HL-60 (cell line): ENCODE measurements at regions not wholly inside any gene's neighbourhood (a gene's known extent, or its start where the extent isn't known, plus 50 kb on each side); places are given as distances from the start of the nearest gene placed in this dataset.

ENCODE experiments used
- DNase-seq, 2 experiments: peaks; one replicate each; pipeline ENCODE4 v3.0.0-alpha.2; 2010 to 2020; ENCODE audit warnings: low read depth in 1 of 2, low spot score in 1 of 2
- H3K27ac ChIP-seq: fragments of 250-450 bp; sonication (Bioruptor Pico); replicated peaks from 2 replicates; pipeline ENCODE4 v1.5.1; 2020; ENCODE audit warnings: mild to moderate bottlenecking, moderate library complexity
- H3K27me3 ChIP-seq: fragments of 250-450 bp; sonication (Bioruptor Pico); 2 replicates; pipeline ENCODE4 v1.5.1; 2021; ENCODE audit warnings: mild to moderate bottlenecking, moderate library complexity; ENCODE audit not compliant: insufficient read depth, poor library complexity, severe bottlenecking
- H3K4me3 ChIP-seq: replicated peaks from 2 replicates; pipeline ENCODE4 v1.5.1; 2011; ENCODE audit warnings: mild to moderate bottlenecking, control low read depth, low read length; ENCODE audit not compliant: insufficient read depth
- CTCF ChIP-seq: IDR thresholded peaks from one replicate; pipeline ENCODE4 v1.5.1; 2011; ENCODE audit warnings: low read length, control low read depth, inconsistent platforms; ENCODE audit not compliant: insufficient read depth
- GABPA ChIP-seq: IDR thresholded peaks from 2 replicates; pipeline ENCODE4 v1.6.1; 2012; ENCODE audit warnings: low read depth
- POLR2AphosphoS5 ChIP-seq: IDR thresholded peaks from 2 replicates; pipeline ENCODE4 v1.6.1; 2012; ENCODE audit warnings: low read depth
- REST ChIP-seq: IDR thresholded peaks from 2 replicates; pipeline ENCODE4 v1.6.1; 2012; ENCODE audit warnings: low read depth; ENCODE audit not compliant: insufficient replicate concordance
- SPI1 ChIP-seq: IDR thresholded peaks from 2 replicates; pipeline ENCODE4 v1.6.1; 2012; ENCODE audit warnings: low read depth, mild to moderate bottlenecking, borderline replicate concordance

GRCh38 chr3:20916951-20917606 lies 731.1 kb upstream of the SGO1 start:
- H3K27ac ChIP-seq, result no peak overlapping the region
- H3K27me3 ChIP-seq, result no peaks in the 10 kb centered on the region
- H3K4me3 ChIP-seq, result no peak overlapping the region
- no peak for TF ChIP-seq SPI1
- TF ChIP-seq GABPA, result no peak
- no peak for TF ChIP-seq REST
- no peak for TF ChIP-seq CTCF
- TF ChIP-seq POLR2AphosphoS5, result no peak
- no peak for DNase-seq

GRCh38 chr3:20914310-20914709 lies 728.3 kb upstream of the SGO1 start:
- Histone ChIP-seq H3K27ac (no peak overlapping the region), H3K27me3 (no peaks in the 10 kb centered on the region), H3K4me3 (no peak overlapping the region)
- TF ChIP-seq REST (no peak), GABPA (no peak), POLR2AphosphoS5 (no peak), CTCF (no peak), SPI1 (no peak)
- DNase-seq, result no peak

GRCh38 chr3:20912406-20912805 lies 726.4 kb upstream of the SGO1 start:
- H3K4me3 ChIP-seq, result no peak overlapping the region
- DNase-seq, result no peak
- no peaks in the 10 kb centered on the region for H3K27me3 ChIP-seq
- H3K27ac ChIP-seq, result no peak overlapping the region
- TF ChIP-seq REST, result no peak
- TF ChIP-seq GABPA, result no peak
- TF ChIP-seq POLR2AphosphoS5, result no peak
- TF ChIP-seq CTCF, result no peak
- no peak for TF ChIP-seq SPI1
